ENCODE measurements at regions not wholly inside any gene's neighbourhood (a gene's known extent, or its start where the extent isn't known, plus 50 kb on each side); places are given as distances from the start of the nearest gene placed in this dataset.

GRCh38 chr5:68049053-68049713, 166.4 kb upstream of the PIK3R1 start:
- CTCF ChIA-PET: no interaction called here
- ATAC-seq (no peak), DNase-seq (ENCODE audit: low read depth, low spot score) (no peak)
- peaks cover 3 to 6% of the 10 kb centered on the region in 2 experiments; a peak in 2 of 4 replicates for H3K9me3 ChIP-seq (ENCODE audit: control insufficient read depth in 1 of 2, insufficient read depth in 1 of 2, low read depth in 1 of 2, low read length in 2 of 2)
- intact Hi-C loops (cut with micrococcal nuclease): no loop called here
- no peak overlapping the region for H2AFZ ChIP-seq (ENCODE audit: low read depth, low read length, poor library complexity, severe bottlenecking)
- no peak overlapping the region for H3K27ac ChIP-seq (ENCODE audit: low read depth, low read length)
- TF ChIP-seq POLR2AphosphoS5 (IDR thresholded peaks at IDR 0.05; ENCODE audit: low read depth, low read length) (no peak), ZBTB33 (IDR thresholded peaks at IDR 0.05; ENCODE audit: extremely low read depth, insufficient replicate concordance, low read length) (no peak), TCF7L2 (IDR thresholded peaks at IDR 0.05; ENCODE audit: borderline replicate concordance, extremely low read depth, insufficient read depth, insufficient read length) (no peak), CEBPB (IDR thresholded peaks at IDR 0.05; ENCODE audit: low read depth) (no peak), MAX (IDR thresholded peaks at IDR 0.05) (no peak), SP1 (IDR thresholded peaks at IDR 0.05; ENCODE audit: low read depth) (no peak), REST (IDR thresholded peaks at IDR 0.05; ENCODE audit: low read depth) (no peak), POLR2A (IDR thresholded peaks at IDR 0.05; ENCODE audit: borderline replicate concordance, extremely low read depth, insufficient read depth, insufficient read length) (no peak), CTCF (IDR thresholded peaks at IDR 0.05 in 2 of 3, conservative IDR thresholded peaks at IDR 0.05 in 1 of 3; ENCODE audit: borderline replicate concordance in 1 of 3, insufficient read depth in 1 of 3, low read depth in 2 of 3, low read length in 2 of 3) (no peak), SIN3A (IDR thresholded peaks at IDR 0.05; ENCODE audit: low read depth) (no peak), ZFX (IDR thresholded peaks at IDR 0.05) (no peak), ATF3 (IDR thresholded peaks at IDR 0.05) (no peak)
- H3K9me2 ChIP-seq (ENCODE audit: insufficient read depth): no peaks in the 10 kb centered on the region
- H3K36me3 ChIP-seq (ENCODE audit: control insufficient read depth in 1 of 2, insufficient read depth in 2 of 2, low read length in 2 of 2): no peaks in the 10 kb centered on the region
- RAD21 ChIA-PET (ENCODE audit: low non-redundant PET in 1 of 2, low total read pairs in 2 of 2, uncharacterized antibody in 2 of 2, unreplicated experiment in 2 of 2): no interaction called here
- no peaks in the 10 kb centered on the region for H3K27me3 ChIP-seq (ENCODE audit: insufficient read depth, low read length)
- no peaks in the 10 kb centered on the region for H3K79me2 ChIP-seq (ENCODE audit: insufficient read depth, low read length)
- H3K4me2 ChIP-seq (ENCODE audit: low read length): no peak overlapping the region
- no peak overlapping the region for H3K4me3 ChIP-seq (replicated peaks in 1 of 2; ENCODE audit: low read depth in 1 of 2, low read length in 2 of 2)
- POLR2A ChIA-PET: no interaction called here
- peaks cover 0 to 6% of the 10 kb centered on the region in 2 experiments; a peak in 2 of 4 replicates for H3K4me1 ChIP-seq (ENCODE audit: control insufficient read depth in 1 of 2, insufficient read depth in 2 of 2, low read length in 2 of 2)
- no peaks in the 10 kb centered on the region for H4K20me1 ChIP-seq (ENCODE audit: insufficient read depth)
- H3K9ac ChIP-seq (ENCODE audit: low read length): no peak overlapping the region
- BruUV-seq (replicated peaks): no TSS peak
